GM21515 (cell line): ENCODE measurements at regions not wholly inside any gene's neighbourhood (a gene's known extent, or its start where the extent isn't known, plus 50 kb on each side); places are given as distances from the start of the nearest gene placed in this dataset.

Source experiments
- ATAC-seq: cut with Tn5 transposase; IDR thresholded peaks from one replicate; pipeline ENCODE4 v1.9.1; 2021; ENCODE audit not compliant: unreplicated experiment

GRCh38 chr1:224846119-224846907, 83.2 kb upstream of the DNAH14 start:
- no peak for ATAC-seq

DNA sequence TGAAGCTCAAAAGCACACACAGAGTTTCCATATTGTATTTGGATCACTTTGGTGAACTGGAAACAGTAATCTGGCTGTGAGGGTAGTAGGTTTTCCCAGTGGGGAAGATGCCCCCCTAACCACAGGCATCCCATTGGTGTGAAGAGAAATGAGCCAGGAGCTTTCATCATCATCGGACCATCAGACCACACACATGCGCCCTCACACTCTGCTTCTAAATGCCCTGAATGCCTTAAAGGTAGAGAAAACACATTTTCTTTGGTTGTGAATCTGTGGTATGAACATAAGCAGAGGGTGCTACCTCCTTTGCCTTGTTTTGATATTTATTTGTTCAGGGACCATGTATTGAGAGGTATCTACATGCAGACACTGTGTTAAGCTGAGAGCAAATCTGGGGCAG, 79.0 kb upstream of the DNAH14 start:
- ATAC-seq, result no peak

- ATAC-seq, result peak; percentile 59
Observed at GRCh38 chr1:224851210-224851847, 78.1 kb upstream of the DNAH14 start.

DNA sequence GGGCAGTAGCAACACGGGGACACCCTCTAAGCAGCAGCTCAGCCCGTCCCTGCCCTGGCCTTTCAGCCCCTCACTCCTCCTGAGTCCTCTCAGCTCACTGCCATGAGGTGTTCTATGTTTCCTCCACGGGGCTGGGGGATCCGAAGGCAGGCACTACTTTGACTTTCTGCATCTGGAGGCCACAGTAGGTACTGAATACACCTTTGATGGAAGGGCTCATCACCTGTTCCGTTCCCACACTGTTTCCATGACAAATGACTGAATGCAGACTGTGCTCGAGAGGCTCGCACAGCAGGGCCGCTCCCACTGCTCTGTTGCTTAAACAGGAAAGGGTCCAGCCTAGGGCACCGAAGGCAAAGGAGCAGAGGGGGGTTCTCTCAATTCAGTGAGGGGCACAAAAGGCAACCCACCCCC, 77.6 kb upstream of the DNAH14 start:
- no peak for ATAC-seq

DNA sequence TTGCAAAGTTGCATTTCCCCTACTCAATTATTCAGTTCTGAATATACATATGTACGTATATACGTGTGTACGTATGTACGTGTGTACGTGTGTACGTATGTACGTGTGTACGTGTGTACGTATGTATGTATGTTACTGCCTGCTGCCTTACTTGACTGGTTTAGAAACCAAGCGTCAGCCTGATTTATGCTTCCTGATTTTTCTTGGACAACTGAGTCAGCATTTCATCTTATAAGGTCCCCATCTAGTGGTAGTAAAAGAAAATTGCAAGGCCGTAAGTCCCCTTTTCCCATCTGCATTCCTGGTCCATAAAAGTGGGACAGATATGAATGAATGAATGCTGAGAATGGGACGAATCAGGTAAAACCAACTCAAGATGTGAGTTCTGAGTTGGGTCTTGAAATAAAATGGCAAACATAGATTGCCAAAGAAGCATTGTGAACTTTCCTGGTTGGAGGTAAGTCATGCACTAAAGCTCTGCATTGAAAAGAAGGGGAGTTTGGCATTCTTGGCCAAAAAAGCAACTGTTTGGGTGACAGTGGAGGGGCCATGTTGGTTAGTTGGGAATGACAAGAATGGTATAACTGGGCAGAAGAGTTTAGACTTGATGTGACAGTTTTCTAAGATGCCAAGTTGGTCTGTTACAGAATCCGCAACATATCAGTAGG, 76.4 kb upstream of the DNAH14 start:
- ATAC-seq, result no peak

DNA sequence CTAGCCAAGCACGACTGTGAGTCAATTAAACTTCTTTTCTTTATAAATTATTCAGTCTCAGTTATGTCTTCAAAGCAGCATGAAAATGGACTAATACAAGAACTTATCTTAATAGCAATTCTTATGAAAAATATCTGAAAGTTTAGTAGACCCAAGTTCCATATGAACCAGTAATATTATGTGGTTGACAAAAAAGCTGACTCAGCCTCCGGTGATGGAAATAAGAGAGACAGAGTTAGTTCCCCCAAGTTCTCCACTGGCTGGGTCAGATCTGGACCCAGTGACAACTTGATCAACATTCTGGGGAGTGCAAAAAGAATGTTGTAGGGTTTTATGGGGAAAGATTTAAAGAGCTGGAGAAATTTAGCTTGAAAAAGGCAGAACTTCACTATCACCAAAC, 72.5 kb upstream of the DNAH14 start:
- ATAC-seq, result no peak

- ATAC-seq, result no peak
Observed at GRCh38 chr1:224859651-224860050, 69.8 kb upstream of the DNAH14 start.

DNA sequence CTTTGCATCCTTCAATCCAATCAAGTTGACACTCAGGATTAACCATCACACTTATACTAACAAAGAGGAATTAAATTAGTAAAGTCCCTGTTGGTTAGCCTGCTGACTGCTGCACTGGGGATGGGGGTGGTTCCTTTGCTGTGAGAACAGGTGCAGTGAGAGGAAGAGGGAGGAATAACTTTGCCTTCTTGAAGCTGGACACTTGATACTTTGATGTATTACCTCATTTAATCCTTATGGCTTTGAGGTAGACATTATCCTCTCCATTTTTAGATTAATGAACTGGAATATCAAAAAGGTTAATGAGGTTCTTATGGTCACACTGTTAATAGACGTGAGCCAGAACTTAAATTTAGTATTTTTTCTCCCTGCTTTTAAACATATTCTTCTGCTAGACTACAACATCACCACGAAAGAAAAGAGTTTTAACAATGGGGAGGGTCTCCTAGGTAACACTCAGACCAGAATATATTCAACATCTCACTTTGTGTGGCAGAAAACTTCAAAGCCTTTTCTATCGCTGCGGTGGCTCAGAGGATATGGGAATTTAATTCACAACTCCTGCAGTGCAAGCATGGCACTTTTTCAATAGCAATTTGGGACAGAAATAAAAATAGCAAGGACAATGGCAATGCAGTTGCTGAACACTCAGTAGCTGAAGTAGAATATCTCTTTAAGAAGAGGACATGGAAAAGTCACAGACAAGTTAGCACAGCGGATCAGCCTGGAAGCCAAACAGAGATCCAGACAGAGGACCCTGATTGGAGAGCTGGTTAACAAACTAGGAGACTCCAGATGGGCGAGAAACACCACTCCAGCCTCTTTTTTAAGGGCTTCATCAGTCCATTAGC, 68.8 kb upstream of the DNAH14 start:
- no peak for ATAC-seq

GRCh38 chr1:224861339-224861716, 68.1 kb upstream of the DNAH14 start:
- ATAC-seq, result no peak

DNA sequence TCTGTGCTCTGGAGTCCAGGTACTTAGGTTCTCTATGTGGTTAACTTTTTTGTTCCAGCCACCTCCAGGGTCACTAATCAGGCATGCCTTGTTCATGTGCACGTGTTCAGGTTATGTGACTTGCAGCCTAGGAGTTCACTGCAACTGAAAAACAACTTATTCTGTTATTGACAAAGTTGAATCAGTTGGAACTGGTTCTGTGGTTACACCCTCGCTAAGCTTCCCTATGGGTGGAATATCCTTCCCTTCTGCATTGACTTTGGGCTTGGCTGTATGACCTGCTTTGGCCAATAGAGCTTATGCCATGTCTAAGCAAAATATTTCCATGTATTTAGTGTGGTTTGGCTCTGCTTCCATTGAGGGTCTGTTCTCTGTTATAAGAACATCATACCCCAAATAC, 66.0 kb upstream of the DNAH14 start:
- no peak for ATAC-seq

DNA sequence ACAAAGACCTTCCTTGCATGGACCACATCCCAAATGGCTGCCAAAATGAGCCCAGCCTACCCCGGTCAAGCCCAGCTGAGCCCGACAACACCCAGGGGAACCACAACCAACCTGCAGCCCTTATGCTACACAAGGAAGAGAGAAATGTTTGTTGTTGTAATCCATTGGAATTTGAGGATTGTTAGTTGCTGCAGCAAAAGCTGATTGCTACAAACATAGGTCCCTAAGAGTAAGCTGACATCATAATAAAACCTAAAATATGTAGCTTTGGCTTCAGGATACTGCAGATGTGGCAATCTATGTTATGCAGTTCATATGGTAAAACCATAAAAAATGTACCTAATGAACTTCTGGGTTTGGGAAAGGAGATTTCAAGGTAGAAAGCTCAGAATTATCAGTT, 65.5 kb upstream of the DNAH14 start:
- no peak for ATAC-seq

- no peak for ATAC-seq
Observed at GRCh38 chr1:224865510-224865909, 64.0 kb upstream of the DNAH14 start.

DNA sequence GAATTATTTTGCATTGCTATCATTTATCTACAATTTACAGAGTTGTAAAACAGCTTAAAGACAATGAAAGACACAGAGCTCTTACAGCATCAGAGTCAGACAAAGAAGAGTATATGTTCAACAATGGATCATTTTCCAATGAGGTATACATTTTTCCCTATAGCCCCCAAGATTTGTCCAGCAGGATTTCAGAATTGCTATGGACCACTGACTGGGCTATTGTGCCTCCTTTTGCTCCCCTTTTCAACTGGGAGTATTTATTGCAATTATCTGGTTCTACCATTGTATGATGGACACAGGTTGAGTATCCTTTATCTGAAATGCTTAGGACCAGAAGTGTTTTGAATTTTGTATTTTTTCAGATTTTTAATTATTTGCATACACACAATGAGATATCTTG, 62.5 kb upstream of the DNAH14 start:
- ATAC-seq, result no peak

DNA sequence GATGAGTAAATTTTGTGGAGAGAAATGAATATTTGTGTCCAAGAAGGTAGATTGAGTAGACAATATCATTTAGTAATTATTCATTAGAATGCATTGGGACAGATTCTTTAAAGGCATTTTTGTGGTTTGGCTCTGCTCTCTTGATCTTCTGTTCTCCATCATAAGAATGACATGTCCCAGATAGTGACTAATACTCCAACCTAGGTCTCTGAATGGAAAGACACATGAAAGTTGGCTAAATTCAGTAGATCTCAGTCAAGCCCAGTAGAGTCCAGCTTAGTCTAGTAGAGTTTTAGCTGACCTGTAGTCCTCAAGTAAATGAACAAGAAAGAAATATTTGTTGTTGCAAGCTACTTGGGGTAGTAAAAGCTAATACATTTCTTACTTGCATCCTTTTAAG, 61.8 kb upstream of the DNAH14 start:
- ATAC-seq, result no peak

GRCh38 chr1:224872832-224873433, 56.5 kb upstream of the DNAH14 start:
- ATAC-seq, result no peak

- no peak for ATAC-seq
Observed at GRCh38 chr1:224873434-224874369, 55.8 kb upstream of the DNAH14 start.

- ATAC-seq, result no peak
Observed at GRCh38 chr1:224874775-224875174, 54.7 kb upstream of the DNAH14 start.

DNA sequence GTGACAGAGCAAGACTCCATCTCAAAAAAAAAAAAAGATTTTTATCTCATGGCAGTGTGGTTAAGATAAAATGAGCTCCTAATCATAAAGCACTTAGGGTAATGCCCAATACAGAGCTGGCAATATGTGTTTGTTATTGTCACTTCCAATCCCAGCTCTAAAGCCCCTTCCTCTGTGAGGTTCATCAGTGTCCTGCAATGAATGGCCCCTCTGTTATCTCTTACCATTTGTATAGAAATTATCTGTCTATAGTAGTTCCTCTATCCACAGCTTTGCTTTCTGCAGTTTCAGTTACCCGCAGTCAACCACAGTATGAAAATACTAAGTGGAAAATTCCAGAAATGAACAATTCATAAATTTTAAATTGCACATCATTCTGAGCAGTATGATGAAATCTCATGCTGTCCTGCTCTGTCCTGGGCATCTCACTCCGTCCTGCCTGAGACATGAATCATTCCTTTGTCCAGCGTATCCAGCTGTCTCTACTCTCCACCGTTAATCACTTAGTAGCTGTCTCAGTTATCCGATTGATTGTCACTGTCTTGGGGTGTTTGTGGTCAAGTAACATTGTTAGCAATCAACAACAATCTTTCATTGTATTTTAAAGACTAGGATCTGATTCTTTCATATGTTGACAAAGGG, 50.2 kb upstream of the DNAH14 start:
- no peak for ATAC-seq
